Cardiac fibroblast (primary cell): ENCODE measurements at regions not wholly inside any gene's neighbourhood (a gene's known extent, or its start where the extent isn't known, plus 50 kb on each side); places are given as distances from the start of the nearest gene placed in this dataset.

Source experiments
- DNase-seq, 2 donors: peaks; one replicate each; pipeline versions ENCODE4 v3.0.0 to v3.0.0-alpha.2; 2010; ENCODE audit warnings: low read depth in 2 of 2
- H3K4me3 ChIP-seq, 2 donors: replicated peaks in 1 of 2; 1 replicate in 1 of 2; 2 replicates in 1 of 2; pipeline ENCODE4 v1.5.1; 2011; ENCODE audit warnings: low read depth in 2 of 2, low read length in 2 of 2, mild to moderate bottlenecking in 2 of 2, moderate library complexity in 1 of 2
- CTCF ChIP-seq: IDR thresholded peaks from one replicate; pipeline ENCODE4 v1.5.1; 2011; ENCODE audit warnings: low read depth, mild to moderate bottlenecking, low read length, inconsistent platforms

GRCh38 chr5:62974623-62975022 lies 396.0 kb downstream of the LRRC70 start:
- DNase-seq: peak in 1 of 2 donors; percentile 6
- no peak for TF ChIP-seq CTCF
- no peak overlapping the region for H3K4me3 ChIP-seq

- no peak for TF ChIP-seq CTCF
- no peak overlapping the region for H3K4me3 ChIP-seq
- no peak for DNase-seq
Measured at GRCh38 chr5:62969409-62970120, 390.9 kb downstream of the LRRC70 start.

GRCh38 chr5:62964428-62964827 lies 385.8 kb downstream of the LRRC70 start:
- no peak for TF ChIP-seq CTCF
- no peak for DNase-seq
- no peak overlapping the region for H3K4me3 ChIP-seq

- DNase-seq: peak in 1 of 2 donors; percentile 63
- TF ChIP-seq CTCF: no peak
- H3K4me3 ChIP-seq: no peak overlapping the region
Measured at GRCh38 chr5:62960781-62961180, 382.2 kb downstream of the LRRC70 start.

GRCh38 chr5:62956597-62956996 lies 378.0 kb downstream of the LRRC70 start:
- DNase-seq: peak in 1 of 2 donors; percentile 49
- no peak overlapping the region for H3K4me3 ChIP-seq
- no peak for TF ChIP-seq CTCF

GRCh38 chr5:62954578-62954977 lies 376.0 kb downstream of the LRRC70 start:
- no peak overlapping the region for H3K4me3 ChIP-seq
- peak in 1 of 2 donors; percentile 67 for DNase-seq
- no peak for TF ChIP-seq CTCF

GRCh38 chr5:62948301-62948700 lies 369.7 kb downstream of the LRRC70 start:
- peak in 1 of 2 donors; percentile 17 for DNase-seq
- TF ChIP-seq CTCF: no peak
- no peak overlapping the region for H3K4me3 ChIP-seq
